NCI-H2227 (cell line): ENCODE measurements at regions not wholly inside any gene's neighbourhood (a gene's known extent, or its start where the extent isn't known, plus 50 kb on each side); places are given as distances from the start of the nearest gene placed in this dataset.
"Not testable (repeated sequence)": the region's sequence is repeated elsewhere in the genome, so short reads cannot be mapped to it uniquely, and the experiment has no call there.

Source experiments
- DNase-seq: peaks from one replicate; lab custom pipeline; 2025; ENCODE audit not compliant: unreplicated experiment; lab: John Stamatoyannopoulos, UW

GRCh38 chr1:120465900-120466299, 51.1 kb downstream of the NBPF8 start:
- DNase-seq = not testable (repeated sequence)

GRCh38 chr1:120477663-120478062, 62.8 kb downstream of the NBPF8 start:
- not testable (repeated sequence) for DNase-seq

DNA sequence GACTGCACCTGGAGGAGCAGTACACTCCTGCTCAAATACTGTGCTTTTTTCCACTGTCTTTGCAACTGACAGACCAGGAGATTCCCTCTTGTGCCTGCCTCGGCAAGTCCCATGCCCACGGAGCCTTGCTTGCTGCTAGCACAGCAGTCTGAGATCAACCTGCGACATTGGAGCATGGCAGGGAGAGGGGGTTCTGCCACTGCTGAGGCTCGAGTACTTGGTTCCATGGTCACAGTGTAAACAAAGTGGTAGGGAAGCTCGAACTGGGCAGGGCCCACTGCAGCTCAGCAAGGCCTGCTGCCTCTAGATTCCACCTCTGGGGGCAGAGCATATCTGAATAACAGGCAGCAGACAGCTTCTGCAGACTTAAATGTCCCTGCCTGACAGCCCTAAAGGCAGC, 63.6 kb downstream of the NBPF8 start:
- not testable (repeated sequence) for DNase-seq

DNA sequence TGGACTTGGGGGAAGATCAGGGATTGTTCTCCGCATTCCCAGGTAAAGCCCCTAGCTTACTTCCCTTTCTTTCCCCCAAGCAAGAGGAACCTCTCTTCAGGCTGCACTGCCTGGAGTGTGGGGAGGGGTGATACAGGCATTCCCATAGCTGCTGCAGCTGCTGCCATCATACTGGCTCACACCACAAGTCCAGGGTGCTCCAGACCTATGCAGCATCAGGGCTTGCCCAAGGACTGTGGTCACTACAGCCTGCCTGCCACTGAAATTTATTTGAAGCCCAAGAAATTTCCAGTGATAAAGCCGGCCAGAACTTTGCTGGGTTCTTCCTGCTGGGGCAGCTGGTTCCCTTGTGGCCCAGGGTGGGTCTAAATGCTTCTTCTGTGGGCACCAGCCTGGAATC, 72.7 kb downstream of the NBPF8 start:
- DNase-seq = not testable (repeated sequence)

DNA sequence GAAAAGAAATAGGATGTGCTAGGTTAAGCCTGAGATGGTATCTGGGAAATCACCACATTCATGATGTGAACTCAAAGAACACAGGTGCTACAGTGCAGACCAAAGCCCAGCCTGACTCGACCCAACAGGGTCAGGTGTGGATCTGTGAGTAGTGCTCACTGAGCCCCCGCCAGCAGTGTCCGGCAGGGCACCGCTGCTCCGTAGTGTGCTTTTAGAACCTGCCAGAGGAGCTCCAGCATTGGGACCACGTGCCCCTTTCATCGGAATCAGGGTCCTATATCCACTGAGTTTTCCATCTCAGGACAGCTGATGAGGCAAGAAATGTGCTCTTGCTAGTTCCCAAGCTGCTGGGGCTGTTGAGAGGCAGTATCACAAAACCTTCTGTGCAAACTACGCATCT, 74.4 kb downstream of the NBPF8 start:
- not testable (repeated sequence) for DNase-seq

DNA sequence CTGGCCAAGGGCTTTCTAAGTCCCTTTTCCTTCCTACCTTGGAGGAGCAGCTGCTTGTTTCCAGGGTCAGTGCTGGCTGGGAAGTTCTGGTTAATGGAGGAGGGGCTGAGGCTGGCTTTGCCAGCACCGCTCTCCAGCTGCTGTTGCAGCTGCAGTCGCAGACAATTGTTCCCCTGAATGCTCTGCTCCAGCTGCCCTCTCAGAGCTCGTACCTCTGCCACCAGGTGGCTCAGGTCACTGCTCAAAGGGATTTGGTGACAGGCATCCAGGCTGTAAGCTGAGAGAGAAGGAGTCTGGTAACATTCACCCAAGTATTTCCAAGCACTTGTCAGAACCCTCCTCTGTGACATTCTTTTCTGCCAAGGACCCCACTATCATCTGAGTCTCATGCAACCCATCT, 82.3 kb downstream of the NBPF8 start:
- DNase-seq = not testable (repeated sequence)

- not testable (repeated sequence) for DNase-seq
Measured at GRCh38 chr1:120503284-120503683, 88.4 kb downstream of the NBPF8 start.

- not testable (repeated sequence) for DNase-seq
Measured at GRCh38 chr1:120506352-120506751, 91.5 kb downstream of the NBPF8 start.

- not testable (repeated sequence) for DNase-seq
Measured at GRCh38 chr1:120508351-120508750, 93.5 kb downstream of the NBPF8 start.

GRCh38 chr1:120509258-120509657, 94.4 kb downstream of the NBPF8 start:
- not testable (repeated sequence) for DNase-seq

DNA sequence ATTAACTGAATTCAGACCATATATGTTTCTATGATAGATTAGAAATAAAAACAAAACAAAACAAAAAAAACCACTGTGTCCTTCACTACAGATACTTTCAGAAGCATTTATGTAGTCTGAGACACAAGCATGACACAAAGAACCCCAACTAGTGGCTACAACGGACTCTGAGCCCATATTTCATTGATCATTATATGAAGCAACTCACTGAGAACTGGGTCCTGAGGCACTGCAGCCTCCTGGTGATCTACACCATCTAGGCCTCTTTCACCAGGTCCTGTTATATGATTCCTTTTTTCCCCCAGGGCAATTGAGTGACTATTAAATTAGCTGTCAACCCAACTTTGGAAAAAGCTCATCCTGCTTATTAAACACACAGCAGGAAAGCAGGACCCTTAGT, 98.3 kb downstream of the NBPF8 start:
- DNase-seq = not testable (repeated sequence)

GRCh38 chr1:120513531-120513930, 98.7 kb downstream of the NBPF8 start:
- not testable (repeated sequence) for DNase-seq

- not testable (repeated sequence) for DNase-seq
Measured at GRCh38 chr1:120519196-120519595, 104.4 kb downstream of the NBPF8 start.

- DNase-seq = not testable (repeated sequence)
Measured at GRCh38 chr1:120524416-120524815, 109.6 kb downstream of the NBPF8 start.

- DNase-seq = not testable (repeated sequence)
Measured at GRCh38 chr1:120525386-120525785, 110.6 kb downstream of the NBPF8 start.

- DNase-seq = not testable (repeated sequence)
Measured at GRCh38 chr1:120529475-120530089, 114.7 kb downstream of the NBPF8 start.

- DNase-seq = not testable (repeated sequence)
Measured at GRCh38 chr1:120531455-120531854, 116.6 kb downstream of the NBPF8 start.

DNA sequence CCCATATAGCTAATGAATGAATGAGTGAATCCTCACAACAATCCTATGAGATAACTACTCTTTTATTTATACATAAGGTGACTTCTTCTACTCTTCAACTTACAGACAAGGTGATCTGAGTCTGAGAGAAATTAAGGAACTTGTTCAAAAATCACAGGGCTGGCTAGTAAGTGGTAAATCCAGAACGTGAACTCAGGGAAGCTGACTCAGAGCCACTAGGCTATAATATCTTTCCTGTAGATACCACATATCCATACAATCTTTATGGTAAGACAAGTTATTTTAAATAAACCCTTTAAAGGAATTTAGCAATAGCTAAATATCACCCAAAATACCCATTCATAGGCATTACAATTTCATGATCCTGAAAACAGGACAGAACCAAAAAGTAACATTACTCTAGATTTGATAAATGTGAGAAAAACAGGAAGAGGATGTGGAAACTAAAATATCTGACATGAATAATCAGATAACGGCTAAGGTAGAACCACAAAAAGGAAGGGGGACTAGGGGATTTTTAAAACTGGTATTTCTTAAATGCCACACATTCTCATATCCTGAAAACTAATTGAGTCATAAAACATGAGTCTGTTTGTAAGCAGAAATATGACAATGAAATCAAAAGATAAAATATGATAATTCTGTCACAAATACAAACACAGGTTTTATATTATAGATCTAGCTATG, 119.7 kb downstream of the NBPF8 start:
- not testable (repeated sequence) for DNase-seq

- DNase-seq = not testable (repeated sequence)
Measured at GRCh38 chr1:120535052-120535451, 120.2 kb downstream of the NBPF8 start.

GRCh38 chr1:120541394-120541793, 126.6 kb downstream of the NBPF8 start:
- not testable (repeated sequence) for DNase-seq

GRCh38 chr1:120542365-120542764, 127.5 kb downstream of the NBPF8 start:
- DNase-seq = not testable (repeated sequence)

GRCh38 chr1:120542940-120543339, 128.1 kb downstream of the NBPF8 start:
- not testable (repeated sequence) for DNase-seq
